HEK293 (cell line): ENCODE measurements at regions not wholly inside any gene's neighbourhood (a gene's known extent, or its start where the extent isn't known, plus 50 kb on each side); places are given as distances from the start of the nearest gene placed in this dataset.

Experiments
- GLI4 ChIP-seq: fragments of 450-650 bp; formaldehyde crosslinking; IDR thresholded peaks from 2 replicates; pipeline ENCODE4 v1.5.1; 2016; ENCODE audit warnings: missing biosample characterization, missing genetic modification characterization
- YY1 ChIP-seq: fragments of 450-650 bp; formaldehyde crosslinking; IDR thresholded peaks from 2 replicates; pipeline ENCODE4 v1.5.1; 2018; ENCODE audit warnings: missing biosample characterization, missing genetic modification characterization
- ZFP41 ChIP-seq: fragments of 450-650 bp; formaldehyde crosslinking; IDR thresholded peaks from 2 replicates; pipeline ENCODE4 v1.5.1; 2016; ENCODE audit warnings: missing biosample characterization, missing genetic modification characterization, borderline replicate concordance
- ZNF121 ChIP-seq: fragments of 450-650 bp; formaldehyde crosslinking; IDR thresholded peaks from 2 replicates; pipeline ENCODE4 v1.5.1; 2016; ENCODE audit warnings: missing biosample characterization, missing genetic modification characterization
- ZNF658 ChIP-seq: fragments of 450-650 bp; formaldehyde crosslinking; IDR thresholded peaks from 2 replicates; pipeline ENCODE4; 2016; ENCODE audit warnings: missing biosample characterization, missing genetic modification characterization
- ZNF768 ChIP-seq: fragments of 450-650 bp; formaldehyde crosslinking; IDR thresholded peaks from 2 replicates; pipeline ENCODE4 v1.5.1; 2018; ENCODE audit warnings: missing biosample characterization, mild to moderate bottlenecking, missing genetic modification characterization
- TF ChIP-seq, protein P1 (sequence below): fragments of 450-650 bp; formaldehyde crosslinking; IDR thresholded peaks from 2 replicates; pipeline ENCODE4 v1.5.1; 2016; ENCODE audit warnings: missing biosample characterization, missing genetic modification characterization
- TF ChIP-seq, protein P2 (sequence below): fragments of 450-650 bp; formaldehyde crosslinking; IDR thresholded peaks from 2 replicates; pipeline ENCODE4 v1.5.1; 2016; ENCODE audit warnings: missing biosample characterization, missing genetic modification characterization
- TF ChIP-seq, protein P3 (sequence below): fragments of 450-650 bp; formaldehyde crosslinking; IDR thresholded peaks from 2 replicates; pipeline ENCODE4 v1.5.1; 2016; ENCODE audit warnings: missing biosample characterization, missing genetic modification characterization

DNA sequence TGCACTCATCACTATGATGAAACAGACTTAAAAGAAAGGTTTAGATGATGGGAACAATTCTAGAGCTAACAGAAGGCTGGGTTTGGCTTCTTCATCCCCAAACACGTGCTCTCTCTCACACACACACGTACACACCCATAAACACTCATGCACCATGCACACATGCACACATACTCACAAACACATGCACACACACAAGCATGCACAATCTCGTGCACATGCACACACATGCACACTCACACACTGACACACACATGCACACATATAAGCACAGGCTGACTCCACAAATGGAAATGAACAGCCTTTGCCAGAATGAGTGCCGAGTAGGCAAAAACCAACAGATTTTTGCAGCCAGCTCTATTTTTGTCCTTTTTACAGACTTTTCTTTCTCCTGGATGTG lies 1571.6 kb downstream of the AACS start:
- TF ChIP-seq, protein P1, sequence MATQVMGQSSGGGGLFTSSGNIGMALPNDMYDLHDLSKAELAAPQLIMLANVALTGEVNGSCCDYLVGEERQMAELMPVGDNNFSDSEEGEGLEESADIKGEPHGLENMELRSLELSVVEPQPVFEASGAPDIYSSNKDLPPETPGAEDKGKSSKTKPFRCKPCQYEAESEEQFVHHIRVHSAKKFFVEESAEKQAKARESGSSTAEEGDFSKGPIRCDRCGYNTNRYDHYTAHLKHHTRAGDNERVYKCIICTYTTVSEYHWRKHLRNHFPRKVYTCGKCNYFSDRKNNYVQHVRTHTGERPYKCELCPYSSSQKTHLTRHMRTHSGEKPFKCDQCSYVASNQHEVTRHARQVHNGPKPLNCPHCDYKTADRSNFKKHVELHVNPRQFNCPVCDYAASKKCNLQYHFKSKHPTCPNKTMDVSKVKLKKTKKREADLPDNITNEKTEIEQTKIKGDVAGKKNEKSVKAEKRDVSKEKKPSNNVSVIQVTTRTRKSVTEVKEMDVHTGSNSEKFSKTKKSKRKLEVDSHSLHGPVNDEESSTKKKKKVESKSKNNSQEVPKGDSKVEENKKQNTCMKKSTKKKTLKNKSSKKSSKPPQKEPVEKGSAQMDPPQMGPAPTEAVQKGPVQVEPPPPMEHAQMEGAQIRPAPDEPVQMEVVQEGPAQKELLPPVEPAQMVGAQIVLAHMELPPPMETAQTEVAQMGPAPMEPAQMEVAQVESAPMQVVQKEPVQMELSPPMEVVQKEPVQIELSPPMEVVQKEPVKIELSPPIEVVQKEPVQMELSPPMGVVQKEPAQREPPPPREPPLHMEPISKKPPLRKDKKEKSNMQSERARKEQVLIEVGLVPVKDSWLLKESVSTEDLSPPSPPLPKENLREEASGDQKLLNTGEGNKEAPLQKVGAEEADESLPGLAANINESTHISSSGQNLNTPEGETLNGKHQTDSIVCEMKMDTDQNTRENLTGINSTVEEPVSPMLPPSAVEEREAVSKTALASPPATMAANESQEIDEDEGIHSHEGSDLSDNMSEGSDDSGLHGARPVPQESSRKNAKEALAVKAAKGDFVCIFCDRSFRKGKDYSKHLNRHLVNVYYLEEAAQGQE (tag by site-specific recombination), result no peak
- TF ChIP-seq YY1 (tag by site-specific recombination) (no peak), GLI4 (tag by site-specific recombination) (no peak), ZNF658 (tag by site-specific recombination) (no peak), ZNF768 (tag by site-specific recombination) (no peak), ZFP41 (tag by site-specific recombination) (no peak), ZNF121 (tag by site-specific recombination) (no peak)
- TF ChIP-seq, protein P2, sequence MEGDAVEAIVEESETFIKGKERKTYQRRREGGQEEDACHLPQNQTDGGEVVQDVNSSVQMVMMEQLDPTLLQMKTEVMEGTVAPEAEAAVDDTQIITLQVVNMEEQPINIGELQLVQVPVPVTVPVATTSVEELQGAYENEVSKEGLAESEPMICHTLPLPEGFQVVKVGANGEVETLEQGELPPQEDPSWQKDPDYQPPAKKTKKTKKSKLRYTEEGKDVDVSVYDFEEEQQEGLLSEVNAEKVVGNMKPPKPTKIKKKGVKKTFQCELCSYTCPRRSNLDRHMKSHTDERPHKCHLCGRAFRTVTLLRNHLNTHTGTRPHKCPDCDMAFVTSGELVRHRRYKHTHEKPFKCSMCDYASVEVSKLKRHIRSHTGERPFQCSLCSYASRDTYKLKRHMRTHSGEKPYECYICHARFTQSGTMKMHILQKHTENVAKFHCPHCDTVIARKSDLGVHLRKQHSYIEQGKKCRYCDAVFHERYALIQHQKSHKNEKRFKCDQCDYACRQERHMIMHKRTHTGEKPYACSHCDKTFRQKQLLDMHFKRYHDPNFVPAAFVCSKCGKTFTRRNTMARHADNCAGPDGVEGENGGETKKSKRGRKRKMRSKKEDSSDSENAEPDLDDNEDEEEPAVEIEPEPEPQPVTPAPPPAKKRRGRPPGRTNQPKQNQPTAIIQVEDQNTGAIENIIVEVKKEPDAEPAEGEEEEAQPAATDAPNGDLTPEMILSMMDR (tag by site-specific recombination), result no peak
- TF ChIP-seq, protein P3, sequence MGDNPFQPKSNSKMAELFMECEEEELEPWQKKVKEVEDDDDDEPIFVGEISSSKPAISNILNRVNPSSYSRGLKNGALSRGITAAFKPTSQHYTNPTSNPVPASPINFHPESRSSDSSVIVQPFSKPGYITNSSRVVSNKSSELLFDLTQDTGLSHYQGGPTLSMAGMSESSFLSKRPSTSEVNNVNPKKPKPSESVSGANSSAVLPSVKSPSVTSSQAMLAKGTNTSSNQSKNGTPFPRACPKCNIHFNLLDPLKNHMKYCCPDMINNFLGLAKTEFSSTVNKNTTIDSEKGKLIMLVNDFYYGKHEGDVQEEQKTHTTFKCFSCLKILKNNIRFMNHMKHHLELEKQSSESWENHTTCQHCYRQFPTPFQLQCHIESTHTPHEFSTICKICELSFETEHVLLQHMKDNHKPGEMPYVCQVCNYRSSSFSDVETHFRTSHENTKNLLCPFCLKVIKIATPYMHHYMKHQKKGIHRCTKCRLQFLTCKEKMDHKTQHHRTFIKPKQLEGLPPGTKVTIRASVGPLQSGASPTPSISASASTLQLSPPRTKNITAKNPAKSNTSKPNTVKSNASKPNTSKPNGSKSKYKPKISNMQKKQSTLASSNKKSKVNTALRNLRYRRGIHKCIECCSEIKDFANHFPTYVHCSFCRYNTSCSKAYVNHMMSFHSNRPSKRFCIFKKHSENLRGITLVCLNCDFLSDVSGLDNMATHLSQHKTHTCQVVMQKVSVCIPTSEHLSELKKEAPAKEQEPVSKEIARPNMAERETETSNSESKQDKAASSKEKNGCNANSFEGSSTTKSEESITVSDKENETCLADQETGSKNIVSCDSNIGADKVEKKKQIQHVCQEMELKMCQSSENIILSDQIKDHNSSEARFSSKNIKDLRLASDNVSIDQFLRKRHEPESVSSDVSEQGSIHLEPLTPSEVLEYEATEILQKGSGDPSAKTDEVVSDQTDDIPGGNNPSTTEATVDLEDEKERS (tag by site-specific recombination), result no peak
